ENCODE measurements at regions not wholly inside any gene's neighbourhood (a gene's known extent, or its start where the extent isn't known, plus 50 kb on each side); places are given as distances from the start of the nearest gene placed in this dataset.

DNA sequence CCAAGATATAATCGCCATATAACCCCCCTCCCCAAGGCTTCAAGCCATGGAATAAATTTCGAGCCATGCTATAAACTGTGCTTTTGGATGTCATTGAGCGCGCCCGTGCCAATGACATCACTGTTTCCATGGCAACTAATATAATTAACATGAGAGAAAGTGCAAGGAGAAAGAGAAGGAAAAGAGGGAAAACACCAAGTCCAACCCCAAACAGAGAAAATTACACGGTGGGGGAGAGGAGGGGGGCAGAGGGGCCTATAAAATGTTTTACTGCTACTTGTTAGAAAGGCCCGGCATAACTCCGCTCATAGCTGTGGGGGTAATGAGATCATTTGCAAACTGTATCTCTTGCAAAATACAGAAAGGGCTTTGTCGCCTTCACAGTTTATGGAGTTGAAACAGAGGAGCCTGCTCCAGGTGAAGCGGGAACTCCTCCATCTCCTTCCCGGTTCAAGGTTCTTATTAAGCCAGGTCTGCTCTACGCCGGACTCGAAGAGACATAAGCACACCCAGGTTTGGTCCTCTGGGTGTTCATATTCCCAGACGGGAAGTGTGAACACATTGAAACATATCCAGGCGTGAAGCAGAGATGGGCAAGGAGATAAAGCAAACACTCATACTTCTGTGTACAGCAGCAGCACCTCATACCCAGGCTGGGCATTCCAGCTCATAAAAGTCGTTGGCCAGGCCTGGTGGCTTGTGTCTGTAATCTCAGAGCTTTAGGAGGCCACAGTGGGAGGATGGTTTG is 99.1 kb upstream of the MAP1LC3B2 start:
- peak; percentile 31 for DNase-seq

DNA sequence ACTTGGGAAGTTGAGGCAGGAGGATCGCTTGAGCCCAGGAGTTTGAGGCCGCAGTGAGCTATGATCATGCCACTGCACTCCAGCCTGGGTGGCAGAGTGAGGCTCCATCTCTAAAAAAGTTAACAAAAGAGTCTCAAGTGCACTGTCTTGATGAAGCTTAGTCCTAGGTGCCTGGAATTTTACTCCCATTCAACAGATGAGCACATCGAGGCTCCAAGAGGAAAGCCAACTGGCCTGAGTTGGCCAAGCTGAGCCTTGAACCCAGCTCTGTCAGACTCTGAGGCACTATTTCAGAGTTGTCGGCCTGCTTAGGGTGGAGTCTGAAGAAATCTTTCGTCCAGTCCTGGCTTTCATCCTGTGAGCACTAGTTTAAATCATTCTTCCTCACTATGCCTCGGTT is 98.1 kb upstream of the MAP1LC3B2 start:
- no peak for DNase-seq

DNA sequence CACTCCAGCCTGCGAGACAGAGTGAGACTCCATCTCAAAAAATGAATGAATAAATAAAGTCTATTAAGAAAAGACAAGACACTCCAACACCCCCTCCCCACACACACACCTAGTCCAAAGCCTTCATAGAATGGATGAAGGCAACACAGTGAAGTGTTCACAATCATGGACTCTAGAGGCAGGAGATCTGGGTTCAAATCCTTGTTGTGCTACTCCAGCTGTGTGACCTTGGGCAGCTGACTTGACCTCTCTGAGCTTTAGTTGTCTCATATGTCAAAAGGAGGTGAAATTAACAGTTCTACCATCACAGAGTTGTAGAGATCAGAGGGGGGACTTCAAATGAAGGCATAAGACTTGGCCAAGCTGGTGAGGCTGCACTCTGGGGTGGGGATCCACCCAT is 95.8 kb upstream of the MAP1LC3B2 start:
- DNase-seq: no peak

DNA sequence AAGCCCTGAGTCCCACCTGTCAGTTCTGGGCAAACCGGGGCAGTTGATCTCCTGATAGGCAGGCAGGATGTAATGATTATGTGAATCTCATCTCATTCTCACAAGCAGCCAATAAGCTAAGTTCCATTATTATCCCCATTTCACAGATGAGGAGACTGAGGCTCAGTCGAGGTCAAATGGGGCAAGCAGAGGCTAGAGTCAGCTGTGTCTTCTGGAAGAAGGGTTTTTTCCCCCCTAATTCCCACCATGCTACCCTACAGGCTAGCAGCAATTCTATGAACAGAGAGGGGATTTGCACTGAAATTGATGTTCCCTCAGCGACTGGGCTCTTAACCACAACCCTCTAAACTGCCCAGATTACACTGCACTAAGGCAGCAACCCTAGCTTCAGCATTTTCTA is 93.8 kb upstream of the MAP1LC3B2 start:
- DNase-seq: no peak

DNA sequence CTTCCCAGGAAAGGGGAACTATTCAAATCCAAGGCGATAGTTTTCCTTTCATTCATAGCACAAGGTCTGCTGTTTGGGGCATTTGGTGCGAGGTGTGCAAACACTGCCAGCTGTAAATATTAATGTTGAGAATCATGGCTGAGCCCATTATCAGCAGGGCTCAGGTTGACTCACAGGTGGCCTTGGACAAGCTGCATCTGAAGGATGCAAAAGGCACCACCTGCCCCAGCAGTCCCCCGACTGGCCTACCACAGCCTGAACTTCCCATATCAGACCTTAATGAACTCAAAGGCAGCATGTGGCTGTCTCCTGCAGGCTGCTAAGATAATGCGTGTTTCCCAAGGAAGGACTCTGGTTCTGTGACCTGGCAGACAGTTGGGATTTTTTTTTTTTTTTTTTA is 93.3 kb upstream of the MAP1LC3B2 start:
- no peak for DNase-seq

DNA sequence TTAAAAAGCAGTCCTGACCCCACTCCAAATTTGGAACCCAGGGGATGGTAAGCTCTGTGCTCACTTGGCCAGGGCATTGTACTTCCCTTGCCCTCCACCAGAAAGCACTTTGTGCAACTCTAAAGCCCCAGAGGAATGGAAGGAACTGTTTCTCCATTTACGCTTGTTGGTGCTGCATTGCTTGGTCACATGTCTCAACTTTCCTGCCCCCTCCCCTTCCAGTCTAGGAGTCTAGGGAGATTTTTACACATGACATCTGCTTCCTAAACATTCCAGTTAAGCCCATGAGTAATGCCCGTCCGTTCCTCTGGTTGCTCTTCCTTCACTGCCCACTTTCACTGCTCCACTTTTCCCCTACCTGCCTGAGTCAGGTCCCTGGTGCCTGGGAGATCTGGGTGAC is 92.6 kb upstream of the MAP1LC3B2 start:
- peak; percentile 72 for DNase-seq

DNA sequence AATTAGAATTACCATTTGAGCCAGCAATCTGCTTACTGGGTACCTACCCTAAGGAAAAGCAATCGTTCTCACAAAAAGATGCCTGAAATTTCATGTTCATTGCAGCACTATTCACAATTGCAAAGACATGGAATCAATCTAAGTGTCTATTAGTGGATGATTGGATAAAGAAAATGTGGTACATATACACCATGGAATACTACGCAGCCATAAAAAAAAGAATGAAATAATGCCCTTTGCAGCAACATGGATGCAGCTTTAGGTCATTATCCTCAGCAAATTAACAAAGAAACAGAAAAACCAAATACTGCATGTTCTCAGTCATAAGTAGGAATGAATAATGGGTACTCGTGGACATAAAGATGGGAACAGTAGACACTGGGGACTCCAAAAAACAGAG is 89.8 kb upstream of the MAP1LC3B2 start:
- DNase-seq: no peak

DNA sequence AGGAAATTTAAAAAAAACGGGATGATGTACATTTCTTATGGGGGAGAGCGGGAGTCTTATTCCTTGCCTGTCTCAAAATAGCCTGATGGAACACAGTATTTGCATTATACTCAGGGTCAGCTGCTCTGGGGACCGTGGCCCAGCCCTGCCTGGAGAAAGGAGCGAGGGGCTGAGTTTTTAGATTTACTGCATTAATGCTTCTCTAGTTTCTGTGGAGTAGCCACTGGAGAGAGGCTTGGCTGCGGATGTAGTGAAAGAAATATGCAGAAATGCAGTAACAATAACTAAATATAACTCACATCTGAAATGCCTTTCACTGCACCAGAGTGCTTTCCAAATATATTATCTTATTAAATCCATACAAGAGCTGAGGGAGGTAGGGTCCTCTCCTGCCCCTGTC is 87.6 kb upstream of the MAP1LC3B2 start:
- DNase-seq: no peak

DNA sequence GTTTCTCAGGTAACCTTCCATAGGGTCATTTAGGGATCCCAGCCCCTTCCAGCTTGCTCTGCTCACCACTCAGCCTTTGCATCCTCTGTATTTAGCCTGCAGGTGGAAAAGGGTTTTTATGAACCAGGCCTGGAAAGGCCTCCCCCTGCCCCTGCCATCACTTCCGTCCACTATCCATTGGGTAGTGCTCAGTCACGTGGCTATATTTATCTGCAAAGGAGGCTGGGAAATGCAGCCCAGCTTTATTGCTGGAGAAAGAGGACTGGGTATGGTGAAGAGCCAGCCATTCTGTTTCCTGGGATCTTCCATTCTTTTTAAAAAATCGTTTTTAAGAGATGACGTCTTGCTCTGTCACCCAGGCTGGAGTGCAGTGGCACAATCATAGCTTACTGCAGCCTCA is 87.0 kb upstream of the MAP1LC3B2 start:
- no peak for DNase-seq

DNA sequence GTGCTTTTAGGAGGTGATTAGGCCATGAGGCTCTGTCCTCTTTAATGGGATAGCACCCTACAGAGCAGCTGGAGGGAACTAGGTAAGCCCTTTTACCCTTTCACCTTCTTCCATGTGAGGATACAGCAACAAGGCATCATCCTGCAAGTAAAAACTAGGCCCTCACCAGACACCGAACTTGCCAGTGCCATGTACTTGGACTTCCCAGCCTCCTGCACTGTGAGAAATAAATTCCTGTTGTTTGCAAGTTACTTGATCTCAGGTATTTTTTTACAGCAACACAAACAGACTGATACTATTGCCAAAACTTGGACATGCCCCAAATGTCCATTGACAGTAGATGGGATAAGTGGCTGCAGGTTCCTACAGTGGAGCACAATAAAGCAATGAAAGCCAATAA is 85.8 kb upstream of the MAP1LC3B2 start:
- DNase-seq: no peak

DNA sequence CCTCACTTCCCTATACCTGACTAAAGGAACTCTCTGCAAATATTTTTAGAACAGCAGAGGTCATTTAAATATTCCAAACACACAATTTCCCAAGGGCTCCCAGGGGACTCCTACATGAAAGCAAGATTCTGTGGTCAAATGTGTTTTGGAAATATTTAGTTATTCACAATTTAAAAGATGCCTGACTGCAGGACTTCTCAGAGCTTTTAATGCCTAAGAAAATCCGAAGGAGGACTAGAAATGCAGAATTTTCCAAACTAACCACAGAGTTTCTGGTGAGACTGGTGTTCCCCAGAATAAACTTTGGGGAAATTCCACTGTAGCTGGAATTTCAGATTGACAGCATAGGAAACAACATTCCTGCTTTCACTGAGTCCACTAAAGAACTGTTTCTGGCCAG is 84.8 kb upstream of the MAP1LC3B2 start:
- peak; percentile 42 for DNase-seq

DNA sequence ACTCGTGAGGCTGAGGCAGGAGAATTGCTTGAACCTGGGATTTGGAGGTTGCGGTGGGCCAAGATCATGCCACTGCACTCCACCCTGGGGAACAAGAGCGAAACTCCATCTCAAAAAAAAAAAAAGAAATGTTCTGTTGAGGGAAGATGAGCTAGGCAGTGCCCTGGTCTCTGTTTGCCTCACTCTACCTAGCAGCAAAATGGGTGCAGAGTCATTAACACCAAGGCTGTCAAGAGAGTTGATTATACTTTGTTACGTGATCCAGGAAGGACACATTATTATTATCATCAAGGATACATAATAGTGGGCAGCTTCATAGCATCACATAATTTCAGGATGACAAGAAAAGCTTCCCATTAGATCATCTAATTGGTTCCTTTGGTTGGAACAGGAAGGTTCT is 84.3 kb upstream of the MAP1LC3B2 start:
- no peak for DNase-seq

DNA sequence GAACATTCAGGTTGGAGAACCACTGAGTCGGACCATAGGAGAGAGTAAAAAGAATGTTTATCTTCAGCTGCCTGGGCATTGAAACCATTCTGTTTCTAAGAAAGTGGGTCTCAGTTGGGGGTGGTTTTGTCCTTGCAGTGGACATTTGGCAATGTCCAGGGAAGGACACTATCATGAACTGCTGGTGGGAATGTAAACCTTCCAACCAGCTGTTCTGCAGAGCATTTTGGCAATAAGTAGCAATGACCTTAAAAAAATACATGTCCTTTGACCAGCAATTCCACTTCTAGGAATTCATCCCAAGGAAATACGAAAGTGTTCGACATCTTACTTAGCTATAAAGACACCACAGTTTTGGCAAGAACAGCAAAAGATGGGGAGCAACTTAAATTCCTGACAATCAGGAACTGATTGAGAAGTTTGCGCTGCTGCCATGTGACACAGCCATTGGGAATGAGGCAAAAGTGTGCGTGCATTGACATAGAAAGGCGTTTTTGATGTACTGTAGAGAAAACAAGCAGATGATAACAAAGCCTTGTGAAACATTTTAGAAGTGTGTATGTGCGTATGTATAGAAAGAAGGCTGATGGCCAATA is 82.9 kb upstream of the MAP1LC3B2 start:
- DNase-seq: no peak

DNA sequence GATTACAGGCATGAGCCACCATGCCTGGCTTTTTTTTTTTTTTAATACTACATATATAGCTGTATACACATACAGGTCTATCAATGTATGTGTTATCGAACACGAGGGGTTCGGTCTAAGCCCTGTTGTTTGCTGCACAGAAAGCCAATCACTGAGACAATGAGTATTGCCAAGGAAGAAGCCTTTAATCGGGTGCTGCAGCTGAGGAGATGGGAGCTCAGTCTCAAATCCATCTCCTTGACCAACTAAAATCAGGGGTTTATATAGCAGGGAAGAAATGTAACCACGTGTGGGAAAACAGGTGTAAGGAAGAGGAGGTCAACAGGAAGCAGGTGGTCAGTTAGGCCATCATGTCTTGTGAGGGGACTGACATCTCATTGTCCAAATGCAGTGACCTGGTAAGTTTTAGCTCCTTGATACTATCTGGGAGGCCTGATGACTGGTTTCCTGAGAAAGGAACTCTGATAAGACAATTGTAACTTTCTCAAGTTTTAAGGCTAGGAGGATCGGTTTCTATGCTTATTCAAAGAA is 80.9 kb upstream of the MAP1LC3B2 start:
- no peak for DNase-seq

DNA sequence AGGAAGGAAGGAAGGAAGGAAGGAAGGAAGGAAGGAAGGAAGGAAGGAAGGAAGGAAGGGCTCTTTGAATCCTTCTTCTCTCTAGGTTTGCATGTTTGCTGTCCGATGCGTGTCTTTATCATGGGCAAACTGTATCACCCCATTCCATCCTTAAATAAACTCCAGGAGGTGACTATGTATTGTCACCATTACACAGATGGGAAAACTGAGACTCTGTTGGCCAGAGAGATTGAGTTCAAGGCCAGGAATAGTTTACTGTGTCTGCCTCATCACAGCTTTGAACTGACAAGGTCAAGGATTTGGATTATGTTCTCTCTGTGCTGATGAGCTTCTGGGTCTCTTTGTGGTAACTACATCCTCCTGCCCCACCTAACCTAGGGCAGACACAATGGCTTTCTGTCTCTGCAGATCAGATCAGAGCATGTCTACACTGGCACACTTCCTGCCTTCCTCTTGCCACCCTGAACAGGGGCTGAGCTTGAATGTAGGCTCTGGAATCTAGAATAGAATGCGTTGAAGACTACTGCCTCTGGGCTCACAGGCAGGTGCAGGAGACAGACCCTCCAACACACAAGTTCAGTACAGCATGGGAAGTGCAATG is 78.9 kb upstream of the MAP1LC3B2 start:
- no peak for DNase-seq

DNA sequence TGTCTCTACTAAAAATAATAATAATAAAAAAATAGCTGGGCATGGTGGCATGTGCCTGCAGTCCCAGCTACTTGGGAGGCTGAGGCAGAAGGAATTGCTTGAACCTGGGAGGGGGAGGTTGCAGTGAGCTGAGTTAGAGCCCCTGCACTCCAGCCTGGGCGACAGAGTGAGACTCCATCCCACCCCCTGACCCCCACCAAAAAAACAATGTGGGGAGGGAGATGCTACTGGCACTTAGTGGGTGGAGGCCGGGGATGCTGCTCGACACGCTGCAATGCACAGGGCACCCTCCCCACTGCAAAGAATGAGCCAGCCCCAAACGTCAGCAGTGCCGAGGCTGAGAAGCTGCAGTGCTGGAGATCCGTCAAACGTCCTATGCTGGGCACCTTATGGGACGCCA is 77.5 kb upstream of the MAP1LC3B2 start:
- no peak for DNase-seq

DNA sequence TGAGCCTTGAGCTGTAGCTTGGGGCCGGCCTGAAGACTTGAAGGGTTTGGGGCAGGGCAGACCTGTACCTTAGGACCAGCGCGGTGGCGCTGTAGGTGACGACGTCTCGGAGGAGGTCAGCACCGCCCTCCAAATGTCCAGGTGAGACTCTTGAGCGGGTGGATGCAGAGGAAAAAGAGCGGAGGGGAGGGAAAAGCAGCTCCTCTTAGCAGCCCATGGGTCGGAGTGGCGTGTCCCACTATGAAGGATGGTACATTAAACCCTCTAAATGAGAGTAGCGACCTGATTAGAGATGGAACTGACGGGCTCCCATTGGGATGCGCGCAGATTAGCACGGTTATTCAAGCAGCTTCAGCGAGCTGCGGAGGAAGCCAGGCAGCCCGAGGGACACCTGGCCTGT is 77.0 kb upstream of the MAP1LC3B2 start:
- DNase-seq: no peak

DNA sequence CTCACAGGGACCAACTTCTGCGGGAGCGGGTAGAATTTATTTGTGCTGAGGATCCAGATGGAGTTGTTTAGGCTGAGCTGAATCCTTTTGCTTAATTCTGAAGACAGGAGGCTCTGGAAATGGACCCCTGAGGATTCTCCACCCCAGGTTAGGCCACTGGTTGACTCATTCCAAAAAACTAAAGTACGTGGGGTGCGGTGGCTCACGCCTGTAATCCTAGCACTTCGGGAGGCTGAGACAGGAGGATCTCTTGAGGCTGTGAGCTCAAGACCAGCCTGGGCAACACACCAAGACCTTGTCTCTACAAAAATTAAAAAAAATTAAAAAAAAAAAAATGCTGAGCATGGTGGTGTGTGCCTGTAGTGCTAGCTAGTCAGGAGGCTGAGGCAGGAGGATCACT is 76.3 kb upstream of the MAP1LC3B2 start:
- DNase-seq: no peak

DNA sequence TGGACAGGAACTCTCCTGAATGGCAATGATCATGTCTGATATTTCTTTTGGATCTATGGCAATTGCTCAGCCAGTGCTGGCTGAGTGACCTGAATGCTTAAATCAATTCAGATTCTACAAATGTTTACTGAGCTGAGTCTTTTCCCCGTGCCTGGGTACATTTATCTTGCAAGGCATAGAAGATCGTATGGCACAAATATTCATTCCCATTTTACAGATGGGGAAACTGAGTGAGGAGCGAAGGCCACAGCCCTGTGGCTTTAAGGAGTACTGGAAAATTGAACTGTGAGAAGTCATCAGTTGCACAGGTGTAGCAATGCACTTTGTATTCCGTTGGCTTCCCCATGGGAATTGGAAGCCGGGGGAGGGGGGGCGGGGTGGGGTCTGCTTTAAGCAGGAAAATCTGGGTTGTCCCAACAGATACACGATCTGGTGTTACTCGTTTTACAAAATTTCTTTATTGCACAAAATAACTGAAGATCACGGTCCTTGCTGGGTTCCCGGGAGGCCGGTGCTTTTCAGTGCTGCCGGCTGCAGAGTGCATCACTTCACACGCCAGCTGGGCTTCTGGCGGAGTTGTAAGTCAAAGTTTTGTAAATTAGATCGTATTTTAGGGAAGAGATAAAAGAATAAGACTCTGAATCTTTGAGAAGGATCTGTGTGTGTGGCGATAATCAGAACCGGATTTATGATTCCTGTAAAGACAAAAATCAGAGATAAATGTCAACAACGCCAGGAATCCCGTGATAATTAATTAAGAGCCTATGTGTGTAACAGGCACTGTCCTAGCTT is 75.0 kb upstream of the MAP1LC3B2 start:
- DNase-seq: no peak

DNA sequence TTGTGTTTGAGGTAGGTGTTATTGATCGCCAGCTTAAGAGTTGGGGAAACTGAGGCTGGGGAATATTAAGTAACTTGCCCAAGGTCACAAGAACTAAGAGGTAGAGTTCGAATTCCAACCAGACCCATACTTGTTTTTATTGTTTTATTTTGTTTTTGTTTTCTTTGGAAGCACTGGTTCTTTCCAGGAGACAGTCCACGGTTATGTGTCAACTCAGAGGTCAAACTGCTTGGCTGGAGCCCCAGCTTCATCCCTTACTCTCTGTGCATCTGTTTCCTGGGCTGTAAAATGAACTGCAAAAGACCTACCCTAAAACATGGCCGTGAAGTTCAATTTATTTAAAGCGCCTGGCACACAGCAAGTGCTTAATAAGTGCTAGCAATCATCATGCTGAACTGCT is 74.4 kb upstream of the MAP1LC3B2 start:
- DNase-seq: no peak

DNA sequence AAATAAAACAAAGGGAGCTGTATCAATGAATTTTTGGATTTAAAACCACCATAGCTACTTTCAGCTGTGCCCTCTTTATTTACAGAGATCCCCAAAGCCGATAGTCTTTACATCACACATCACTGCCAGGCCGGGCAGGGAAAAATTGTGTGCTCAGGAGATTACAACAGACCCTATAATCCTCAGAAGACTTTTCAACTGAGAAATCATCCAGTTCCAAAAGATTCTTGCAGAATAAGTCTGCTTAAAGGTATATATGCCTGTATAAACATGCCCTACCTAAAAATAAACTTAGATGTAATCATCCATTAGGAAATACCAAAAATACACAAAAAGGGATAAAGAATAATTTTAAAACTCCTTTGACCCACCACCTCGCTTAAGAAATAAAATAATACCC is 70.1 kb upstream of the MAP1LC3B2 start:
- DNase-seq: no peak

DNA sequence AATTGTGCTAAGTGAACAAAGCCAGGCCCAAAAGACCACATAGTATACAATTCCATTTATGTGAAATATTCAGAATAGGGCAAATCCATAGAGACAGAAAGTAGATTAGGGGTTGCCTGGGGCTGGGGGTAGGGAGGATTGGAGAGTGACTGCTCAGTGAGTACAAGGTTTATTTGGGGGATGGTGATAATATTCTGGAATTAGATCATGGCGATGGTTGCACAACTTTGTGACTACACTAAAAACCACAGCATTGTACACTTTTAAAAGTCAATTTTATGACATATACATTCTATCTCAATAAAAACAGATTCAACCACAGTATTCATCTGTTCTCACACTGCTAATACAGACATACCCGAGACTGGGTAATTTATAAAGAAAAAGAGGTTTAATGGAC is 68.7 kb upstream of the MAP1LC3B2 start:
- peak; percentile 78 for DNase-seq

DNA sequence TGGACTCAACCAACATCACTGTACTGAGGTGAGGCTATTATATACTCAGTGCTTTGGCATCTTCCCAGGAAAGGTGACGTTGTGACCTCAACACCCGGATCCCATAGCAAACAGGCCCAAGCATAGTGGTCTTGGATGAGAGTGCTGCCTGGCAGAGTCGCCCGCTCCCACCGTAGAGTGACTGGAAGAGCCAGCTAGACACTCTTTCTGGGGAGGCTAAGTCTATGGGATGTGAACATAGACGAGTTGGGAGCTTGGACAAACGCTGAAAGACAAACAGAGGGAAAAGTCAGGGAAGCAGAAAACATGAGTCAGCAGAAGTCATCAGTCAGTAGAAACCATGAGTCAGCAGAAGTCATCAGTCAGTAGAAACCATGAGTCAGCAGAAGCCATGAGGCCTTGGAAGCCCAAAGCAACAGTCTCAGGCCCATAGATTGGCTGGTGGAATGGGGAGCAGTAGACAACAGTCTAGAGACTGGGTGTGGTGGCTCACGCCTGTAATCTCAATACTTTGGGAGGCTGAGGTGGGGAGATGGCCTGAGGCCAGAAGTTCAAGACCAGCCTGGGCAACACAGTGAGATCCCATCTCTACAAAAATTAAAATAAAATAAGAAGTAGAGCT is 66.4 kb upstream of the MAP1LC3B2 start:
- peak; percentile 86 for DNase-seq

All from fibroblast of skin of right biceps (primary cell).